B cell (primary cell): ENCODE measurements at regions not wholly inside any gene's neighbourhood (a gene's known extent, or its start where the extent isn't known, plus 50 kb on each side); places are given as distances from the start of the nearest gene placed in this dataset.

Experiments used
- EZH2 ChIP-seq: IDR thresholded peaks from 2 replicates; pipeline ENCODE4 v1.6.1; 2012; ENCODE audit warnings: borderline replicate concordance, low read depth, mild to moderate bottlenecking, moderate library complexity, low read length; ENCODE audit not compliant: insufficient read depth, poor library complexity, severe bottlenecking
- TF ChIP-seq, protein P1 (sequence below): fragments of 200-600 bp; IDR thresholded peaks from one replicate; pipeline ENCODE4 v1.8.0; 2022; ENCODE audit warnings: antibody characterized with exemption, mild to moderate bottlenecking

DNA sequence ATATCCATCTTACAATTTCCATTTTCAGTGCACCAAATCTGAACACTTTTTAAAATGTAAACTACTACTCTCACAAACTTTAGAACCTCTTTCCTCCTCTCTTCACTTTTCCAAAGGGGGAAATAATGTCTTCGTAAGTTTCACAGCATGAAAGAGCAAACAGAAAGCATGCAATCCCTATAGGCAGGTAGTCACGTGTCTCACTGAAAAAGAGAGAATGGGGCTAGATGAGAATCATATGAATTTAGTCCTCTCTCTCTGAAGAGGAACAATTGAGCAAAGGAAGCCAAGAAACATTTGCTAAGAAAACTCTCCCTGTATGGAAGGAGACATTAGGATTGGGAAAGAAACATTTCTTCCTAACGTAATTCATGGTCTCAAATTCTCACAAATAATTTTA is 613.9 kb downstream of the PLA2G4A start:
- TF ChIP-seq, protein P1, sequence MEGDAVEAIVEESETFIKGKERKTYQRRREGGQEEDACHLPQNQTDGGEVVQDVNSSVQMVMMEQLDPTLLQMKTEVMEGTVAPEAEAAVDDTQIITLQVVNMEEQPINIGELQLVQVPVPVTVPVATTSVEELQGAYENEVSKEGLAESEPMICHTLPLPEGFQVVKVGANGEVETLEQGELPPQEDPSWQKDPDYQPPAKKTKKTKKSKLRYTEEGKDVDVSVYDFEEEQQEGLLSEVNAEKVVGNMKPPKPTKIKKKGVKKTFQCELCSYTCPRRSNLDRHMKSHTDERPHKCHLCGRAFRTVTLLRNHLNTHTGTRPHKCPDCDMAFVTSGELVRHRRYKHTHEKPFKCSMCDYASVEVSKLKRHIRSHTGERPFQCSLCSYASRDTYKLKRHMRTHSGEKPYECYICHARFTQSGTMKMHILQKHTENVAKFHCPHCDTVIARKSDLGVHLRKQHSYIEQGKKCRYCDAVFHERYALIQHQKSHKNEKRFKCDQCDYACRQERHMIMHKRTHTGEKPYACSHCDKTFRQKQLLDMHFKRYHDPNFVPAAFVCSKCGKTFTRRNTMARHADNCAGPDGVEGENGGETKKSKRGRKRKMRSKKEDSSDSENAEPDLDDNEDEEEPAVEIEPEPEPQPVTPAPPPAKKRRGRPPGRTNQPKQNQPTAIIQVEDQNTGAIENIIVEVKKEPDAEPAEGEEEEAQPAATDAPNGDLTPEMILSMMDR, result no peak
- TF ChIP-seq EZH2, result no peak
